RWPE2 (cell line): ENCODE measurements at regions not wholly inside any gene's neighbourhood (a gene's known extent, or its start where the extent isn't known, plus 50 kb on each side); places are given as distances from the start of the nearest gene placed in this dataset.

ENCODE experiments used
- ATAC-seq: fragments of 200-7000 bp; cut with Tn5 transposase; 3 replicates; pipeline ENCODE4 v1.9.1; 2021; ENCODE audit warnings: low read depth
- DNase-seq: peaks from one replicate; pipeline ENCODE4 v3.0.0-alpha.2; 2020; ENCODE audit warnings: low spot score
- H3K27ac ChIP-seq: fragments of 450-650 bp; 2 replicates; pipeline ENCODE4 v1.5.1; 2017; ENCODE audit warnings: mild to moderate bottlenecking; ENCODE audit not compliant: poor library complexity, severe bottlenecking
- H3K27me3 ChIP-seq: fragments of 250-450 bp; sonication (Bioruptor Pico); 2 replicates; pipeline ENCODE4 v1.5.1; 2021; ENCODE audit warnings: mild to moderate bottlenecking, moderate library complexity; ENCODE audit not compliant: insufficient read depth, poor library complexity, severe bottlenecking
- H3K36me3 ChIP-seq: fragments of 250-450 bp; sonication (Bioruptor Pico); 2 replicates; pipeline ENCODE4 v1.5.1; 2020; ENCODE audit warnings: low read depth, mild to moderate bottlenecking, moderate library complexity
- H3K4me1 ChIP-seq: fragments of 250-450 bp; sonication (Bioruptor Pico); 2 replicates; pipeline ENCODE4 v1.5.1; 2021; ENCODE audit warnings: mild to moderate bottlenecking, moderate library complexity; ENCODE audit not compliant: insufficient read depth, poor library complexity, severe bottlenecking
- H3K4me3 ChIP-seq: fragments of 250-450 bp; sonication (Bioruptor Pico); 2 replicates; pipeline ENCODE4 v1.5.1; 2021; ENCODE audit warnings: mild to moderate bottlenecking, moderate library complexity; ENCODE audit not compliant: severe bottlenecking
- H3K9me3 ChIP-seq: fragments of 250-450 bp; sonication (Bioruptor Pico); 2 replicates; pipeline ENCODE4 v1.5.1; 2021; ENCODE audit warnings: mild to moderate bottlenecking, moderate library complexity; ENCODE audit not compliant: severe bottlenecking
- CTCF ChIP-seq: fragments of 450-650 bp; IDR thresholded peaks from one replicate; pipeline ENCODE4 v1.5.1; 2017; ENCODE audit warnings: mild to moderate bottlenecking, moderate library complexity; ENCODE audit not compliant: poor library complexity, severe bottlenecking

GRCh38 chr10:124308811-124309210 is 109.9 kb downstream of the OAT start:
- Histone ChIP-seq H3K27ac (no peak overlapping the region), H3K4me3 (no peak overlapping the region), H3K9me3 (no peaks in the 10 kb centered on the region), H3K4me1 (no peaks in the 10 kb centered on the region), H3K27me3 (no peaks in the 10 kb centered on the region), H3K36me3 (no peaks in the 10 kb centered on the region)
- DNase-seq, result no peak
- TF ChIP-seq CTCF, result no peak
- no peak for ATAC-seq

GRCh38 chr10:124308056-124308645 is 110.6 kb downstream of the OAT start:
- H3K27me3 ChIP-seq, result no peaks in the 10 kb centered on the region
- no peak for ATAC-seq
- H3K4me3 ChIP-seq, result no peak overlapping the region
- H3K36me3 ChIP-seq, result no peaks in the 10 kb centered on the region
- H3K27ac ChIP-seq, result no peak overlapping the region
- H3K9me3 ChIP-seq, result no peaks in the 10 kb centered on the region
- no peak for TF ChIP-seq CTCF
- no peak for DNase-seq
- no peaks in the 10 kb centered on the region for H3K4me1 ChIP-seq

GRCh38 chr10:124307591-124307990 is 111.1 kb downstream of the OAT start:
- DNase-seq, result no peak
- H3K27ac ChIP-seq, result no peak overlapping the region
- no peak overlapping the region for H3K4me3 ChIP-seq
- H3K9me3 ChIP-seq, result no peaks in the 10 kb centered on the region
- no peaks in the 10 kb centered on the region for H3K4me1 ChIP-seq
- no peak for ATAC-seq
- no peaks in the 10 kb centered on the region for H3K36me3 ChIP-seq
- no peaks in the 10 kb centered on the region for H3K27me3 ChIP-seq
- TF ChIP-seq CTCF, result no peak

- Histone ChIP-seq H3K4me1 (no peaks in the 10 kb centered on the region), H3K9me3 (no peaks in the 10 kb centered on the region), H3K36me3 (no peaks in the 10 kb centered on the region), H3K4me3 (no peak overlapping the region), H3K27ac (no peak overlapping the region), H3K27me3 (no peaks in the 10 kb centered on the region)
- ATAC-seq (no peak), DNase-seq (no peak)
- TF ChIP-seq CTCF, result no peak
Measured at GRCh38 chr10:124306922-124307371, 111.8 kb downstream of the OAT start.

- no peaks in the 10 kb centered on the region for H3K9me3 ChIP-seq
- no peaks in the 10 kb centered on the region for H3K36me3 ChIP-seq
- TF ChIP-seq CTCF, result no peak
- H3K27ac ChIP-seq, result no peak overlapping the region
- H3K27me3 ChIP-seq, result no peaks in the 10 kb centered on the region
- no peak for DNase-seq
- H3K4me3 ChIP-seq, result no peak overlapping the region
- no peaks in the 10 kb centered on the region for H3K4me1 ChIP-seq
- ATAC-seq, result no peak
Measured at GRCh38 chr10:124306520-124306919, 112.2 kb downstream of the OAT start.
